B cell (primary cell): ENCODE measurements at regions not wholly inside any gene's neighbourhood (a gene's known extent, or its start where the extent isn't known, plus 50 kb on each side); places are given as distances from the start of the nearest gene placed in this dataset.
A peak's percentile ranks its signal among the peaks of the same experiment; 100 is the strongest.

ENCODE experiments used
- ATAC-seq: fragments of 200-7000 bp; cut with Tn5 transposase; one replicate; pipeline ENCODE4 v1.10.0; 2021; ENCODE audit warnings: low read depth, mild to moderate bottlenecking, moderate number of reproducible peaks, moderate library complexity
- CTCF ChIA-PET: fragments of 350-600 bp; sonication (Branson Sonifier 250); formaldehyde crosslinking; loops from one replicate; lab custom pipeline; 2021; ENCODE audit warnings: antibody characterized with exemption, inconsistent platforms; lab: Charles Lee
- POLR2A ChIA-PET: fragments of 350-600 bp; sonication (Branson Sonifier 250); formaldehyde crosslinking; loops from one replicate; lab custom pipeline; 2021; ENCODE audit warnings: antibody characterized with exemption; lab: Charles Lee
- DNase-seq: peaks from one replicate; pipeline ENCODE4 v3.0.0; 2013
- H2AFZ ChIP-seq: 2 replicates; pipeline ENCODE4 v1.6.1; 2012; ENCODE audit warnings: mild to moderate bottlenecking, low read depth, low read length; ENCODE audit not compliant: insufficient read depth, poor library complexity, severe bottlenecking
- H3K27ac ChIP-seq, 2 donors: 1 replicate in 1 of 2; 2 replicates in 1 of 2; pipeline ENCODE4 v1.5.1; 2012 to 2013; ENCODE audit warnings: low read length in 2 of 2, mild to moderate bottlenecking in 2 of 2, moderate library complexity in 1 of 2
- H3K27me3 ChIP-seq, 4 experiments: fragments of 200-600 bp in 1 of 4; sonication (generic) in 1 of 4; replicated peaks in 1 of 4; 1 replicate in 2 of 4; 2 replicates in 2 of 4; pipeline versions ENCODE4 v1.6.1 to v1.7.0; 2013 to 2016; ENCODE audit warnings: low read length in 3 of 4, mild to moderate bottlenecking in 2 of 4, mixed read lengths in 1 of 4, moderate library complexity in 1 of 4; ENCODE audit not compliant: insufficient read depth in 4 of 4, control insufficient read depth in 3 of 4; ENCODE audit errors: control extremely low read depth in 1 of 4
- H3K36me3 ChIP-seq, 2 experiments: replicated peaks in 1 of 2; 1 replicate in 1 of 2; 2 replicates in 1 of 2; pipeline versions ENCODE4 v1.6.1 to v1.7.1; 2013; ENCODE audit warnings: low read length in 1 of 2; ENCODE audit not compliant: insufficient read depth in 2 of 2, control insufficient read depth in 1 of 2; ENCODE audit errors: control extremely low read depth in 1 of 2, extremely low read depth in 1 of 2
- H3K4me1 ChIP-seq, 2 donors: fragments of 200-600 bp in 1 of 2; sonication (generic) in 1 of 2; 1 replicate in 1 of 2; 2 replicates in 1 of 2; pipeline versions ENCODE4 v1.5.1 to v1.6.1; 2013 to 2017; ENCODE audit warnings: low read length in 2 of 2; ENCODE audit not compliant: control insufficient read depth in 2 of 2, insufficient read depth in 2 of 2
- H3K4me2 ChIP-seq: replicated peaks from 2 replicates; pipeline ENCODE3; 2012; ENCODE audit warnings: mild to moderate bottlenecking, low read depth, low read length; ENCODE audit not compliant: poor library complexity, severe bottlenecking
- H3K4me3 ChIP-seq, 5 experiments: fragments of 200-600 bp in 1 of 5; sonication (generic) in 1 of 5; 1 replicate in 3 of 5; 2 replicates in 2 of 5; pipeline versions ENCODE4 v1.5.1 to v1.7.0; 2011 to 2016; ENCODE audit warnings: low read length in 4 of 5, mild to moderate bottlenecking in 4 of 5, low read depth in 2 of 5, control low read depth in 1 of 5, moderate library complexity in 1 of 5; ENCODE audit not compliant: insufficient read depth in 1 of 5; ENCODE audit errors: control extremely low read depth in 1 of 5, extremely low read depth in 1 of 5
- H3K79me2 ChIP-seq: fragments of 200-600 bp; sonication (generic); one replicate; pipeline ENCODE4 v1.6.0; 2016; ENCODE audit warnings: low read length; ENCODE audit not compliant: control insufficient read depth, insufficient read depth
- H3K9ac ChIP-seq: fragments of 200-600 bp; sonication (generic); 2 replicates; pipeline ENCODE4 v1.6.1; 2017; ENCODE audit warnings: mild to moderate bottlenecking, low read length, moderate library complexity
- H3K9me3 ChIP-seq, 3 donors: one replicate each; pipeline versions ENCODE4 v1.6.1 to v1.7.1; 2013; ENCODE audit warnings: low read length in 2 of 3; ENCODE audit not compliant: control insufficient read depth in 2 of 3, insufficient read depth in 1 of 3; ENCODE audit errors: control extremely low read depth in 1 of 3
- H4K20me1 ChIP-seq: 2 replicates; pipeline ENCODE4 v1.6.0; 2012; ENCODE audit warnings: mild to moderate bottlenecking, low read length; ENCODE audit not compliant: insufficient read depth, control insufficient read depth, poor library complexity, severe bottlenecking
- H3K27ac Mint-ChIP-seq: one replicate; pipeline ENCODE4 v1.8.0; 2021; ENCODE audit warnings: mixed read lengths
- H3K27me3 Mint-ChIP-seq: one replicate; pipeline ENCODE4 v1.8.0; 2021; ENCODE audit warnings: mixed read lengths
- H3K4me1 Mint-ChIP-seq: one replicate; pipeline ENCODE4 v1.8.0; 2021; ENCODE audit warnings: mixed read lengths
- H3K4me3 Mint-ChIP-seq: one replicate; pipeline ENCODE4 v1.8.0; 2021; ENCODE audit warnings: mixed read lengths
- H3K9me3 Mint-ChIP-seq: one replicate; pipeline ENCODE4 v1.8.0; 2022; ENCODE audit warnings: mixed read lengths; ENCODE audit not compliant: insufficient read depth
- EZH2 ChIP-seq: IDR thresholded peaks from 2 replicates; pipeline ENCODE4 v1.6.1; 2012; ENCODE audit warnings: borderline replicate concordance, low read depth, mild to moderate bottlenecking, moderate library complexity, low read length; ENCODE audit not compliant: insufficient read depth, poor library complexity, severe bottlenecking
- WGBS: methylation state at CpG from one replicate; pipeline ENCODE4 v1.1.5; 2013; ENCODE audit warnings: missing lambda C conversion rate; ENCODE audit not compliant: insufficient coverage; 5-methylcytosine and 5-hydroxymethylcytosine counted together
- intact Hi-C: fragments of 100-400 bp; cut with micrococcal nuclease; formaldehyde crosslinking; loops from one replicate; pipeline ENCODE4 v1.10.0; 2022
- TF ChIP-seq, protein P1 (sequence below): fragments of 200-600 bp; IDR thresholded peaks from one replicate; pipeline ENCODE4 v1.8.0; 2022; ENCODE audit warnings: antibody characterized with exemption, mild to moderate bottlenecking

DNA sequence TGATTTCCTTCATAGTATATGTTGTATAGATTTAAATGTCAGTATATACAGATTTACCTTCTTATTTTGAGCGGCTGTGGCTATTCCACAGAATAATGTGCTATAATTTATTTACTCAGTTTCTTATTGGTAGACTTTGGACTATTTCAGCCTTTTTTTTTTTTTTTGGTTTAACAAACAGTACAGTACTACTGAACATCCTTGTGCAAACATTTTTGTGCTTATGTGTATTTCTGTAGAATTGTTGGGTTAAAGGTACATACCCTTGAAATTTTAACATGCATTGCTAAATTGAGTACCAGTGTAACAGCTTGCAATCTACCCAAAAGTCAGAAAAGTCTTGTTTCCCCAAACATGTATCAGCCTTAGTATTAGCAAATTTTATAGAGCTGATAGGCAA, 68.8 kb downstream of the HHEX start:
- H3K4me2 ChIP-seq: no peak overlapping the region
- H3K27ac ChIP-seq: peak overlapping the region in 1 of 2 donors; percentile 84

DNA sequence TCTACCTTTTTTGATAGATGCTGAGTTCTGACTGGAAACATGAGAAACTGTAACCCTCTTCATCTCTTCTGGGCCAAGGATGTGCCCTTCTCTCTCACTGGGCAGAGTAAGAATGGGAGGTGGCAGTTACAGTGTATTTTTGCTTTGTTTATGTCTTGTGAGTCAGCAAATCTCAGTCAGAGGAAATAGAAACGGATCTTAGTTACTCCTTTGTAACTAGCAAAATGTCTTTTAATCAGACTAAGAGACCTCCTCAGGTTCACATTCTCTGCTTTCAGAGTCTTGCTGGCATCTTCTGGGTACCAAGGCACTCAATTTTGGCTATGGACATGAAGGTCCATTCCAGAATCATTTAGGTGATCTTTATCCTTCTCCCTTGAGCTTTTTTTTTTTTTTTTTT, 70.9 kb downstream of the HHEX start:
- WGBS: 13% methylated on average over 1 of the region's 1 CpG
- Histone ChIP-seq H3K4me1 (peaks cover 46 to 49% of the 10 kb centered on the region in 2 donors), H3K27me3 (no peaks in the 10 kb centered on the region), H3K4me2 (no peak overlapping the region), H3K27ac (no peak overlapping the region), H3K36me3 (no peaks in the 10 kb centered on the region), H4K20me1 (no peaks in the 10 kb centered on the region), H2AFZ (peak overlapping the region; percentile 1), H3K9ac (no peak overlapping the region), H3K4me3 (no peak overlapping the region), H3K9me3 (peaks cover 0 to 4% (median 0%) of the 10 kb centered on the region in 3 donors), H3K79me2 (no peaks in the 10 kb centered on the region)
- no peak overlapping the region for H3K4me3 Mint-ChIP-seq
- no peak for ATAC-seq
- POLR2A ChIA-PET: interaction anchor here (0.6 to 0.8 kb wide), 2 partner anchors 11 to 70 kb away, joined by 4 read pairs; no protein-coding TSS in a partner anchor
- intact Hi-C loops: no loop called here
- CTCF ChIA-PET: interaction anchor here (1.2 to 3.0 kb wide), 2 partner anchors 71 to 81 kb away, joined by 6 to 11 read pairs; partner anchors contain the start of gene HHEX
- peak overlapping the region; percentile 56 for H3K27ac Mint-ChIP-seq
- no peaks in the 10 kb centered on the region for H3K27me3 Mint-ChIP-seq
- TF ChIP-seq EZH2: no peak
- TF ChIP-seq, protein P1, sequence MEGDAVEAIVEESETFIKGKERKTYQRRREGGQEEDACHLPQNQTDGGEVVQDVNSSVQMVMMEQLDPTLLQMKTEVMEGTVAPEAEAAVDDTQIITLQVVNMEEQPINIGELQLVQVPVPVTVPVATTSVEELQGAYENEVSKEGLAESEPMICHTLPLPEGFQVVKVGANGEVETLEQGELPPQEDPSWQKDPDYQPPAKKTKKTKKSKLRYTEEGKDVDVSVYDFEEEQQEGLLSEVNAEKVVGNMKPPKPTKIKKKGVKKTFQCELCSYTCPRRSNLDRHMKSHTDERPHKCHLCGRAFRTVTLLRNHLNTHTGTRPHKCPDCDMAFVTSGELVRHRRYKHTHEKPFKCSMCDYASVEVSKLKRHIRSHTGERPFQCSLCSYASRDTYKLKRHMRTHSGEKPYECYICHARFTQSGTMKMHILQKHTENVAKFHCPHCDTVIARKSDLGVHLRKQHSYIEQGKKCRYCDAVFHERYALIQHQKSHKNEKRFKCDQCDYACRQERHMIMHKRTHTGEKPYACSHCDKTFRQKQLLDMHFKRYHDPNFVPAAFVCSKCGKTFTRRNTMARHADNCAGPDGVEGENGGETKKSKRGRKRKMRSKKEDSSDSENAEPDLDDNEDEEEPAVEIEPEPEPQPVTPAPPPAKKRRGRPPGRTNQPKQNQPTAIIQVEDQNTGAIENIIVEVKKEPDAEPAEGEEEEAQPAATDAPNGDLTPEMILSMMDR: no peak
- H3K9me3 Mint-ChIP-seq: no peaks in the 10 kb centered on the region
- no peak for DNase-seq
- H3K4me1 Mint-ChIP-seq: peaks cover 56% of the 10 kb centered on the region

More for the DNA sequence above, 68.8 kb downstream of the HHEX start:
- Histone ChIP-seq H3K79me2 (no peaks in the 10 kb centered on the region), H4K20me1 (no peaks in the 10 kb centered on the region), H3K36me3 (no peaks in the 10 kb centered on the region), H2AFZ (no peak overlapping the region), H3K9ac (no peak overlapping the region), H3K4me3 (no peak overlapping the region), H3K9me3 (peaks cover 0 to 4% (median 0%) of the 10 kb centered on the region in 3 donors), H3K4me1 (peaks cover 65 to 66% of the 10 kb centered on the region in 2 donors), H3K27me3 (no peaks in the 10 kb centered on the region)
- no peak for DNase-seq
- CTCF ChIA-PET: interaction anchor here (0.9 to 2.7 kb wide), 3 partner anchors 18 to 46 kb away, joined by 3 to 12 read pairs (median 3); no protein-coding TSS in a partner anchor
- Mint-ChIP-seq H3K4me3 (no peak overlapping the region), H3K9me3 (no peaks in the 10 kb centered on the region), H3K27me3 (no peaks in the 10 kb centered on the region), H3K4me1 (peaks cover 67% of the 10 kb centered on the region), H3K27ac (no peak overlapping the region)
- intact Hi-C loops: no loop called here
- no peak for TF ChIP-seq EZH2
- TF ChIP-seq, protein P1: no peak
- POLR2A ChIA-PET: interaction anchor here (0.6 to 5.9 kb wide), 2 partner anchors 67 to 78 kb away, joined by 7 to 77 read pairs; partner anchors contain the start of gene HHEX
- ATAC-seq: no peak
- no CpG with 5 or more reads among the region's 1 CpG for WGBS
